GM19023 (cell line): ENCODE measurements at regions not wholly inside any gene's neighbourhood (a gene's known extent, or its start where the extent isn't known, plus 50 kb on each side); places are given as distances from the start of the nearest gene placed in this dataset.

Source experiments
- ATAC-seq: cut with Tn5 transposase; IDR thresholded peaks from one replicate; pipeline ENCODE4 v1.9.1; 2021; ENCODE audit warnings: mild to moderate bottlenecking, moderate library complexity; ENCODE audit not compliant: unreplicated experiment

- no peak for ATAC-seq
Measured at GRCh38 chr2:30367232-30368070, 79.6 kb upstream of the LCLAT1 start.

GRCh38 chr2:30368258-30368657 is 78.8 kb upstream of the LCLAT1 start:
- no peak for ATAC-seq

GRCh38 chr2:30371028-30371689 is 75.9 kb upstream of the LCLAT1 start:
- no peak for ATAC-seq

- no peak for ATAC-seq
Measured at GRCh38 chr2:30371772-30372373, 75.2 kb upstream of the LCLAT1 start.

GRCh38 chr2:30372826-30373225 is 74.2 kb upstream of the LCLAT1 start:
- no peak for ATAC-seq

GRCh38 chr2:30373881-30374302 is 73.2 kb upstream of the LCLAT1 start:
- no peak for ATAC-seq

- no peak for ATAC-seq
Measured at GRCh38 chr2:30374380-30374779, 72.7 kb upstream of the LCLAT1 start.

GRCh38 chr2:30375915-30376314 is 71.1 kb upstream of the LCLAT1 start:
- ATAC-seq: no peak

- no peak for ATAC-seq
Measured at GRCh38 chr2:30379481-30379880, 67.6 kb upstream of the LCLAT1 start.

GRCh38 chr2:30380824-30381223 is 66.2 kb upstream of the LCLAT1 start:
- ATAC-seq: no peak

- no peak for ATAC-seq
Measured at GRCh38 chr2:30382162-30382783, 64.8 kb upstream of the LCLAT1 start.

GRCh38 chr2:30382995-30383394 is 64.1 kb upstream of the LCLAT1 start:
- no peak for ATAC-seq

- ATAC-seq: no peak
Measured at GRCh38 chr2:30385327-30385726, 61.7 kb upstream of the LCLAT1 start.

- no peak for ATAC-seq
Measured at GRCh38 chr2:30392097-30392496, 54.9 kb upstream of the LCLAT1 start.

GRCh38 chr2:30393510-30393909 is 53.5 kb upstream of the LCLAT1 start:
- no peak for ATAC-seq

GRCh38 chr2:30394096-30394495 is 53.0 kb upstream of the LCLAT1 start:
- no peak for ATAC-seq

- ATAC-seq: no peak
Measured at GRCh38 chr2:30396436-30397232, 50.4 kb upstream of the LCLAT1 start.
